ENCODE measurements at regions not wholly inside any gene's neighbourhood (a gene's known extent, or its start where the extent isn't known, plus 50 kb on each side); places are given as distances from the start of the nearest gene placed in this dataset.
"Not testable (repeated sequence)": the region's sequence is repeated elsewhere in the genome, so short reads cannot be mapped to it uniquely, and the experiment has no call there.

DNA sequence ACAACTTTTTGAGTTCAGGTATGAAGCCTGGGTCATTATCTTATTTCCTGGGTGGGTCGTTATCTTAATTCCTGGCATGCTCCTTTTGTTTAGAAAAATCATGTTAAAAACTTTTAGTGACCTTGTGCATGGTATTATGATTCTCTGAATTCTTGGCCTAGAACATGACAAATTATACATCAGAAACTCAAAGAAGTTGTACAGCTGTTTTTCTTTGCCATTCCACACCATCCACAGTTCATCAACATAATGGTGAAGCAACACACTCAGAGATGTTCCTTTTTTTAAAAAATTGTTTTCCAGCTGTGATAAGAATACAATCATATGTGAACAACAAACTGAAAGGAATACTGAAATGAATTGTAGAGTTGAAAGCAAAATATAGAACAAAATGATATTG, 149.2 kb upstream of the SEMA3D start:
- no peak for DNase-seq (ENCODE audit: low read depth)
- H3K4me3 ChIP-seq (ENCODE audit: low read depth, low read length): no peak overlapping the region
- TF ChIP-seq, protein P1, sequence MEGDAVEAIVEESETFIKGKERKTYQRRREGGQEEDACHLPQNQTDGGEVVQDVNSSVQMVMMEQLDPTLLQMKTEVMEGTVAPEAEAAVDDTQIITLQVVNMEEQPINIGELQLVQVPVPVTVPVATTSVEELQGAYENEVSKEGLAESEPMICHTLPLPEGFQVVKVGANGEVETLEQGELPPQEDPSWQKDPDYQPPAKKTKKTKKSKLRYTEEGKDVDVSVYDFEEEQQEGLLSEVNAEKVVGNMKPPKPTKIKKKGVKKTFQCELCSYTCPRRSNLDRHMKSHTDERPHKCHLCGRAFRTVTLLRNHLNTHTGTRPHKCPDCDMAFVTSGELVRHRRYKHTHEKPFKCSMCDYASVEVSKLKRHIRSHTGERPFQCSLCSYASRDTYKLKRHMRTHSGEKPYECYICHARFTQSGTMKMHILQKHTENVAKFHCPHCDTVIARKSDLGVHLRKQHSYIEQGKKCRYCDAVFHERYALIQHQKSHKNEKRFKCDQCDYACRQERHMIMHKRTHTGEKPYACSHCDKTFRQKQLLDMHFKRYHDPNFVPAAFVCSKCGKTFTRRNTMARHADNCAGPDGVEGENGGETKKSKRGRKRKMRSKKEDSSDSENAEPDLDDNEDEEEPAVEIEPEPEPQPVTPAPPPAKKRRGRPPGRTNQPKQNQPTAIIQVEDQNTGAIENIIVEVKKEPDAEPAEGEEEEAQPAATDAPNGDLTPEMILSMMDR (IDR thresholded peaks at IDR 0.05; ENCODE audit: low read depth, low read length, missing control alignments): no peak

DNA sequence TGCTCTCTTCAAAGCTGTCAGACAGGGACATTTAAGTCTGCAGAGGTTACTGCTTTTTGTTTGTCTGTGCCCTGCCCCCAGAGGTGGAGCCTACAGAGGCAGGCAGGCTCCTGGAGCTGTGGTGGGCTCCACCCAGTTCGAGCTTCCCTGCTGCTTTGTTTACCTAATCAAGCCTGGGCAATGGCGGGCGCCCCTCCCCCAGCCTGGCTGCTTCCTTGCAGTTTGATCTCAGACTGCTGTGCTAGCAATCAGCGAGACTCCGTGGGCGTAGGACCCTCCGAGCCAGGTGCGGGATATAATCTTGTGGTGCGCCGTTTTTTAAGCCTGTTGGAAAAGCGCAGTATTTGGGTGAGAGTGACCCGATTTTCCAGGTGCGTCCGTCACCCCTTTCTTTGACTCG, 148.3 kb upstream of the SEMA3D start:
- DNase-seq (ENCODE audit: low read depth); H3K4me3 ChIP-seq (ENCODE audit: low read depth, low read length); in situ Hi-C loops (cut with HindIII; ENCODE audit: low sequenced_read_pairs): not testable (repeated sequence)

More for the DNA sequence above, 149.2 kb upstream of the SEMA3D start:
- in situ Hi-C loops (cut with HindIII; ENCODE audit: low sequenced_read_pairs): no loop called here

DNA sequence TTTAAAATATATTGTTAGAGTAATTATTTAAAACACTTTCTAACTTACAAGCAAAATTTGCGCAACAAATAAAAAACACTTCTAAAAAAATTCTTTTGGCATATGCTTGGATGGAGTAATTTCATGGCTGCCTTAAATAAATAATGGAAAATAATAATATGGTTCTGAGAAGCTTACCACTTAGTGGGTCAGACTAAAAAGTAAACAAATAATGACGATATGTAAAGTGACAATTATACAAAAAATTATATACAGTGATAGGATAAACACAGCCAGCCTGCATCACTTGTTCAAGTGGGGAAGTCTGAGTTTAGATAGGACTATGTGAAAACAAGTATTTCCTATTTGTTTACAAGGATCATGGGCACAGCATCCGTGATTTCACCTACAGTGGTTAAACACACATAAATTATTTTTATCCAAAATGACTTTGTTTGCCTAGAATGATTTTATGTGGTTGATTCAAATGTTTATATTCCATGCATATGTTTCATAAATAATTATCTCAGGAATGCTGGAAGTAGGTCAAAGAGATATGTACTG, 141.7 kb upstream of the SEMA3D start:
- no peak for DNase-seq (ENCODE audit: low read depth)
- TF ChIP-seq, protein P1 (IDR thresholded peaks at IDR 0.05; ENCODE audit: low read depth, low read length, missing control alignments): no peak
- H3K4me3 ChIP-seq (ENCODE audit: low read depth, low read length): no peak overlapping the region
- in situ Hi-C loops (cut with HindIII; ENCODE audit: low sequenced_read_pairs): no loop called here

DNA sequence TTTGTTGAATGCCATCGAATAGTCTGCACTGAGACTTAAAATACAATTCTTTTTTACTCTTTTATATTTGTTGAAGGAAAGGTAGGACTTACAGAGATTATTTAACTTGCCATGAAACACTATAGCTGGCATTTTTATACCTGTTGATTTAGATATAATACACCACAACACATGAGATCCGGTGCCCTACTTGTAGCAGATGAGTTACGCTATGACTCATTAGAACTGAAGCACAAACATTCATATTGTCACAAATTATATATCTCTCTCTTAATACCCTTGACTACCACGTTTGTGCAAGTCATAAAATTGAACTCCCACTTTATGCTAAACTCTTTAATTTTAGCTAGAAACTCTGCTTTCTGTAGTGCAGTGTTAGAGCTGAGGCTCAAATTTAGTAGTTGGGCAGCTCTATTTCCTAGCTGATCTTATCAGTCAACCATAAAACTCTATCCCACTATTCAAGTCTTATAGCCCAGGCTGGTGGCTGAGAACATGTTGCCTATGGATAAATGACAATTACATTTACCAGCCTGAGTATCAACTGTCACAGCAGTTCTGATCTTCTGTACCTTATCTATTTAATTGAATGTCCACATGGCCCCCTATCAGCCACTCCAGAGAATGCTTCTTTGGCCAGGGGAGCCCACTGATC, 137.4 kb upstream of the SEMA3D start:
- TF ChIP-seq, protein P1 (IDR thresholded peaks at IDR 0.05; ENCODE audit: low read depth, low read length, missing control alignments): no peak
- in situ Hi-C loops (cut with HindIII; ENCODE audit: low sequenced_read_pairs): no loop called here
- no peak overlapping the region for H3K4me3 ChIP-seq (ENCODE audit: low read depth, low read length)
- no peak for DNase-seq (ENCODE audit: low read depth)

DNA sequence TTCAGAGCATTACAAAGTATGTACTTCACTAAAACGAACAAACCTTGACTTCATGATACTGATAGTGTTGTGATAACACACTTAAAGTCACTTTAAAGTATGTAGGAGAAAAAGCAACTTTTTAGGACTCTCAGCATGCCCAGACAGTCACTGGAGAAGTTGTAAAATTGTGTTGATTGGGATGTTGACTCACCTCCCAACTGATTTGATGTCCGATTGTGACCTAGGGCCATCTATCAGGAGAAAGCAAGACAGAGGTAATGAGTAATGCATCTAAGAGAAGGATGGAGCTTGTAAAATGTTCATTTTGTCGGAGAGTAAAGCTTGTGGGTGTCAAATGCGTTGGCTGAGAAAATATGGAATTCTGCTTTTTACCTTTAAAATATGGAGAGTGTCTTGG, 135.4 kb upstream of the SEMA3D start:
- TF ChIP-seq, protein P1 (IDR thresholded peaks at IDR 0.05; ENCODE audit: low read depth, low read length, missing control alignments): no peak
- no peak for DNase-seq (ENCODE audit: low read depth)
- in situ Hi-C loops (cut with HindIII; ENCODE audit: low sequenced_read_pairs): no loop called here

DNA sequence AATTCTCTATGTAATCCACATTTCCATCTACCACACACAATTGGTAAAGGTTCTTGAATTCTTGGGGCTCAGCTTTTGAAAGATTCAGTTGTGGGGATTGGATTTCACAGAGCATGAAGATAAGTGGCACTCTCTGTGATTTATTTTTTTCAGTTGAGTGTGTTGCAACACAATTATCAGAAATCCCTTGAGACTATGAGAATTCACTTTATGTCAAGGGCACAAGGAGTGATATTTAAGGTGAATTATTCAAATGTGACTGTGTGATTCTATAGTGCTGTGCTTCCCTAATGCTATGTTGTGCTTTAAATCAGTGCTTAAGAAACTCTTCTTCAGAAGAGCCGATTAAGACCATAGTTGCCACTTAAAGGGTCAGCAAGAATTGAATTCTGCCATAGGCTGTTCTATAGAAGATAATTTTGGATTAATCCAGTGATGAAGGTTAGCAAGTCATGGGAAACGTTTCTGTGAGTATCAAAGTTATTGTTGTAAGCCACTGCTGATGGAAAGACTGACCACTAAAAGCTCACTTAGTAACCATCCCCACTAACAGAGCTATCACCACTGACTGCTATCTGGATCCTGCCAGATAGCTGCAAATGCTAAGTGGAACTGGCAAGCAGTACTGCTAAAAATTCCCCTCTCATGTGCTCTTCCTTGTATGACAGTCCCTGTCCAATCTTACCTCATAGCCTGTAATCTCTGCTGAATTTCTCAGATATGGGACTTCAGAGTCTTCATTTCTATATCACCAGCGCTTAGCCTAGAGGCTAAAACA, 134.0 kb upstream of the SEMA3D start:
- no peak overlapping the region for H3K4me3 ChIP-seq (ENCODE audit: low read depth, low read length)
- in situ Hi-C loops (cut with HindIII; ENCODE audit: low sequenced_read_pairs): no loop called here
- TF ChIP-seq, protein P1 (IDR thresholded peaks at IDR 0.05; ENCODE audit: low read depth, low read length, missing control alignments): no peak
- no peak for DNase-seq (ENCODE audit: low read depth)

More for the DNA sequence above, 135.4 kb upstream of the SEMA3D start:
- H3K4me3 ChIP-seq (ENCODE audit: low read depth, low read length): no peak overlapping the region

DNA sequence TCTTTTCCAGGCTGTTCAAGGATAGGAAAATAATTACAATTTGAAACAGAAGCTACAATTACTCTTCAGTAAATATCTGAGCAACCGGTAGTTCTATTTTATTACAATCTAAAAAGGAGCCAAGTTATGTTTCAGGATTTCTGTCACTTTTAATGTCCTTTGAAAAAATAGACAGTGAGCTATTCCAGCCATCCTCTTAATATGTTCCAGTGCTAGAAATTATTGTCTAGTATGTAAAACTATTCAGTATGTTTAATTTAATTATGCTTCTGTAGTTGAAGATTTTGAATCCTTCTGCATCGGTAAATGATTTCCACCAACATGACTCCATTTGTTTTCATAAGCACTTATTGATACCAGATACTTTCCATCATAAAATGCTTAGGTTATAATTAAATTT, 129.6 kb upstream of the SEMA3D start:
- H3K4me3 ChIP-seq (ENCODE audit: low read depth, low read length): no peak overlapping the region
- TF ChIP-seq, protein P1 (IDR thresholded peaks at IDR 0.05; ENCODE audit: low read depth, low read length, missing control alignments): no peak
- DNase-seq (ENCODE audit: low read depth): no peak
- in situ Hi-C loops (cut with HindIII; ENCODE audit: low sequenced_read_pairs): no loop called here
